H9 (cell line): ENCODE measurements at regions not wholly inside any gene's neighbourhood (a gene's known extent, or its start where the extent isn't known, plus 50 kb on each side); places are given as distances from the start of the nearest gene placed in this dataset.

Experiments used
- DNase-seq: peaks from one replicate; pipeline ENCODE4 v3.0.0-alpha.2; 2017
- H2AFZ ChIP-seq: one replicate; pipeline ENCODE4 v1.6.1; 2013; ENCODE audit warnings: mild to moderate bottlenecking, low read length, control low read depth, moderate library complexity
- H2AK5ac ChIP-seq: 2 replicates; pipeline ENCODE4 v1.6.1; 2013; ENCODE audit warnings: low read length, control low read depth, mixed read lengths; ENCODE audit not compliant: insufficient read length
- H2BK120ac ChIP-seq: one replicate; pipeline ENCODE4 v1.6.1; 2013; ENCODE audit warnings: low read depth, mild to moderate bottlenecking, low read length, control low read depth, inconsistent platforms; ENCODE audit not compliant: poor library complexity, severe bottlenecking
- H2BK12ac ChIP-seq: 2 replicates; pipeline ENCODE4 v1.6.1; 2013; ENCODE audit warnings: low read length, control low read depth, mixed read lengths, low read depth; ENCODE audit not compliant: insufficient read length
- H2BK15ac ChIP-seq: 2 replicates; pipeline ENCODE4 v1.6.1; 2013; ENCODE audit warnings: low read depth, low read length, control low read depth
- H2BK20ac ChIP-seq: one replicate; pipeline ENCODE4 v1.6.1; 2013; ENCODE audit warnings: low read depth, mild to moderate bottlenecking, low read length, control low read depth, inconsistent platforms; ENCODE audit not compliant: poor library complexity, severe bottlenecking
- H2BK5ac ChIP-seq: 2 replicates; pipeline ENCODE4 v1.6.1; 2013; ENCODE audit warnings: low read length, control low read depth, mixed read lengths; ENCODE audit not compliant: insufficient read length
- H3K14ac ChIP-seq: 2 replicates; pipeline ENCODE4 v1.6.1; 2013; ENCODE audit warnings: low read length, control low read depth; ENCODE audit not compliant: insufficient read depth
- H3K18ac ChIP-seq: 2 replicates; pipeline ENCODE4 v1.6.1; 2013; ENCODE audit warnings: low read depth, mild to moderate bottlenecking, mixed read lengths, low read length, control low read depth; ENCODE audit not compliant: insufficient read length
- H3K23ac ChIP-seq: 2 replicates; pipeline ENCODE4 v1.6.1; 2013; ENCODE audit warnings: low read length, control low read depth, mixed read lengths, low read depth; ENCODE audit not compliant: insufficient read length
- H3K23me2 ChIP-seq: 2 replicates; pipeline ENCODE4 v1.6.1; 2013; ENCODE audit warnings: low read depth, mild to moderate bottlenecking, mixed read lengths, low read length, control low read depth; ENCODE audit not compliant: insufficient read length, poor library complexity, severe bottlenecking
- H3K27ac ChIP-seq: 2 replicates; pipeline ENCODE4 v1.5.1; 2013; ENCODE audit warnings: low read length, control low read depth, mixed read lengths, low read depth; ENCODE audit not compliant: insufficient read length
- H3K27me3 ChIP-seq: 2 replicates; pipeline ENCODE4 v1.6.1; 2013; ENCODE audit warnings: low read length, control low read depth, inconsistent platforms; ENCODE audit not compliant: insufficient read depth
- H3K4ac ChIP-seq: 2 replicates; pipeline ENCODE4 v1.6.1; 2013; ENCODE audit warnings: low read depth, mild to moderate bottlenecking, control low read depth, inconsistent platforms, low read length, moderate library complexity
- H3K4me1 ChIP-seq: 2 replicates; pipeline ENCODE4 v1.6.1; 2013; ENCODE audit warnings: low read length, control low read depth, inconsistent platforms; ENCODE audit not compliant: insufficient read depth
- H3K4me2 ChIP-seq: 2 replicates; pipeline ENCODE4 v1.6.1; 2013; ENCODE audit warnings: low read length, control low read depth, mixed read lengths; ENCODE audit not compliant: insufficient read length, insufficient read depth
- H3K56ac ChIP-seq: 2 replicates; pipeline ENCODE4 v1.6.1; 2013; ENCODE audit warnings: low read depth, mild to moderate bottlenecking, mixed read lengths, low read length, control low read depth; ENCODE audit not compliant: insufficient read length
- H3K79me1 ChIP-seq: 2 replicates; pipeline ENCODE4 v1.6.1; 2013; ENCODE audit warnings: low read depth, mild to moderate bottlenecking, moderate library complexity, low read length, control low read depth, inconsistent platforms; ENCODE audit not compliant: insufficient read depth, poor library complexity, severe bottlenecking
- H3K79me2 ChIP-seq: 2 replicates; pipeline ENCODE4 v1.6.1; 2013; ENCODE audit warnings: low read length, control low read depth, inconsistent platforms; ENCODE audit not compliant: insufficient read depth
- H3K9ac ChIP-seq: 2 replicates; pipeline ENCODE4 v1.6.1; 2013; ENCODE audit warnings: low read length, control low read depth, mixed read lengths; ENCODE audit not compliant: insufficient read length; ENCODE audit errors: extremely low read depth
- H3K9me3 ChIP-seq: one replicate; pipeline ENCODE4 v1.6.1; 2013; ENCODE audit warnings: low read depth, low read length, inconsistent platforms; ENCODE audit not compliant: control insufficient read depth
- H3T11ph ChIP-seq: one replicate; pipeline ENCODE4 v1.6.1; 2013; ENCODE audit warnings: mild to moderate bottlenecking, low read length, control low read depth, inconsistent platforms
- H4K20me1 ChIP-seq: one replicate; pipeline ENCODE4 v1.6.1; 2013; ENCODE audit not compliant: control insufficient read depth, insufficient read length, insufficient read depth
- H4K5ac ChIP-seq: 2 replicates; pipeline ENCODE4 v1.6.1; 2013; ENCODE audit warnings: low read depth, mild to moderate bottlenecking, mixed read lengths, low read length, control low read depth; ENCODE audit not compliant: insufficient read length
- H4K8ac ChIP-seq: replicated peaks from 2 replicates; pipeline ENCODE4 v1.6.1; 2013; ENCODE audit warnings: low read length, control low read depth, mixed read lengths, low read depth; ENCODE audit not compliant: insufficient read length
- H4K91ac ChIP-seq: 2 replicates; pipeline ENCODE4 v1.6.1; 2013; ENCODE audit warnings: low read depth, mild to moderate bottlenecking, moderate library complexity, mixed read lengths, low read length, control low read depth; ENCODE audit not compliant: insufficient read length
- H3K27ac Mint-ChIP-seq, 3 experiments: 2 replicates in 2 of 3; 3 replicates in 1 of 3; pipeline ENCODE4 v1.8.0; 2020 to 2021; ENCODE audit warnings: mixed read lengths in 3 of 3, mild to moderate bottlenecking in 1 of 3, moderate library complexity in 1 of 3
- H3K27me3 Mint-ChIP-seq: 2 replicates; pipeline ENCODE4 v1.8.0; 2021; ENCODE audit warnings: low read depth, mild to moderate bottlenecking, moderate library complexity, mixed read lengths
- H3K36me3 Mint-ChIP-seq, 3 experiments: 2 replicates in 2 of 3; 3 replicates in 1 of 3; pipeline ENCODE4 v1.8.0; 2020 to 2021; ENCODE audit warnings: low read depth in 3 of 3, mixed read lengths in 3 of 3; ENCODE audit not compliant: insufficient read depth in 1 of 3
- H3K4me1 Mint-ChIP-seq, 2 experiments: 2 replicates each; pipeline ENCODE4 v1.8.0; 2020; ENCODE audit warnings: mixed read lengths in 2 of 2
- H3K4me3 Mint-ChIP-seq, 2 experiments: 2 replicates in 1 of 2; 3 replicates in 1 of 2; pipeline ENCODE4 v1.8.0; 2020 to 2021; ENCODE audit warnings: mild to moderate bottlenecking in 2 of 2, mixed read lengths in 2 of 2, moderate library complexity in 1 of 2
- H3K9me3 Mint-ChIP-seq, 2 experiments: 2 replicates in 1 of 2; 3 replicates in 1 of 2; pipeline ENCODE4 v1.8.0; 2020; ENCODE audit warnings: mild to moderate bottlenecking in 2 of 2, mixed read lengths in 2 of 2, moderate library complexity in 1 of 2
- CTCF ChIP-seq: fragments of 200-600 bp; sonication (generic); conservative IDR thresholded peaks from 3 replicates; pipeline ENCODE4 v1.8.0; 2021; ENCODE audit warnings: antibody characterized with exemption, mild to moderate bottlenecking
- WGBS: extraction: QIAGEN DNeasy Blood & Tissue Kit; methylation state at CpG from one replicate; pipeline ENCODE4 v1.1.7; 2013; ENCODE audit warnings: missing lambda C conversion rate, low lambda C conversion rate, mixed read lengths; ENCODE audit not compliant: insufficient read length; ENCODE audit errors: extremely low coverage; 5-methylcytosine and 5-hydroxymethylcytosine counted together

GRCh38 chr13:103952183-103952582, 886.0 kb upstream of the SLC10A2 start:
- no peak overlapping the region for H2BK12ac ChIP-seq
- no peak overlapping the region for H3T11ph ChIP-seq
- no peak overlapping the region for H4K5ac ChIP-seq
- Mint-ChIP-seq H3K4me1 (no peaks in the 10 kb centered on the region), H3K36me3 (no peaks in the 10 kb centered on the region), H3K4me3 (no peak overlapping the region), H3K27me3 (no peaks in the 10 kb centered on the region), H3K9me3 (no peaks in the 10 kb centered on the region), H3K27ac (no peak overlapping the region)
- no peak overlapping the region for H2BK15ac ChIP-seq
- no peaks in the 10 kb centered on the region for H3K79me1 ChIP-seq
- H3K9ac ChIP-seq: no peak overlapping the region
- WGBS: no CpG with 5 or more reads among the region's 1 CpG
- DNase-seq: no peak
- H2BK5ac ChIP-seq: no peak overlapping the region
- no peaks in the 10 kb centered on the region for H4K20me1 ChIP-seq
- H3K4ac ChIP-seq: no peak overlapping the region
- H3K56ac ChIP-seq: no peak overlapping the region
- H3K9me3 ChIP-seq: no peaks in the 10 kb centered on the region
- no peak overlapping the region for H2AFZ ChIP-seq
- no peaks in the 10 kb centered on the region for H3K4me1 ChIP-seq
- no peak overlapping the region for H2AK5ac ChIP-seq
- H3K14ac ChIP-seq: no peak overlapping the region
- no peak overlapping the region for H4K91ac ChIP-seq
- H3K79me2 ChIP-seq: no peaks in the 10 kb centered on the region
- no peaks in the 10 kb centered on the region for H3K27me3 ChIP-seq
- TF ChIP-seq CTCF: no peak
- no peak overlapping the region for H3K4me2 ChIP-seq
- no peak overlapping the region for H3K23ac ChIP-seq
- no peak overlapping the region for H4K8ac ChIP-seq
- no peaks in the 10 kb centered on the region for H3K23me2 ChIP-seq
- H2BK20ac ChIP-seq: no peak overlapping the region
- no peak overlapping the region for H3K27ac ChIP-seq
- no peak overlapping the region for H2BK120ac ChIP-seq
- H3K18ac ChIP-seq: no peak overlapping the region
